Kasumi-1 (cell line): ENCODE measurements at regions not wholly inside any gene's neighbourhood (a gene's known extent, or its start where the extent isn't known, plus 50 kb on each side); places are given as distances from the start of the nearest gene placed in this dataset.
"Not testable (repeated sequence)": the region's sequence is repeated elsewhere in the genome, so short reads cannot be mapped to it uniquely, and the experiment has no call there.

Experiments
- DNase-seq, 2 experiments: peaks; one replicate each; lab custom pipeline; 2025; lab: John Stamatoyannopoulos, UW

DNA sequence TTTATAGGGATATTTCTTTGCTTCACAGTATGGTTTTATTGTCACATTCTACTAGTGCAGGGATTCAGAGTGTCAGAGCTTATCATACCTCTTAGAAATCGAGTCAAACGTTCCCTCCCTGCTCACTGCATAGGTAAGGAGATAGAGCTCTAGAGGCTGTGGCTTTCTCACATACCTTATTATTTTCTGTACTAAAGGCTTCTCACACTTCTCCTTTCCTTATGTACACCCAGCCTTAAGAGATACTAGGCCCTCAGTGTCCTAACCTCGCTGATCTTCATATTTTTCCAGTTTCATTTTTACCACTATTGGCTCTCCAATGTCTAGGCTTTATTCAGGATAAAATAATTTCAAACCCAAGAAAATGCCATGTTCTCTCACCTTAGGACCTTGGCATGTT, 297.3 kb upstream of the RIOK2 start:
- DNase-seq: no peak

DNA sequence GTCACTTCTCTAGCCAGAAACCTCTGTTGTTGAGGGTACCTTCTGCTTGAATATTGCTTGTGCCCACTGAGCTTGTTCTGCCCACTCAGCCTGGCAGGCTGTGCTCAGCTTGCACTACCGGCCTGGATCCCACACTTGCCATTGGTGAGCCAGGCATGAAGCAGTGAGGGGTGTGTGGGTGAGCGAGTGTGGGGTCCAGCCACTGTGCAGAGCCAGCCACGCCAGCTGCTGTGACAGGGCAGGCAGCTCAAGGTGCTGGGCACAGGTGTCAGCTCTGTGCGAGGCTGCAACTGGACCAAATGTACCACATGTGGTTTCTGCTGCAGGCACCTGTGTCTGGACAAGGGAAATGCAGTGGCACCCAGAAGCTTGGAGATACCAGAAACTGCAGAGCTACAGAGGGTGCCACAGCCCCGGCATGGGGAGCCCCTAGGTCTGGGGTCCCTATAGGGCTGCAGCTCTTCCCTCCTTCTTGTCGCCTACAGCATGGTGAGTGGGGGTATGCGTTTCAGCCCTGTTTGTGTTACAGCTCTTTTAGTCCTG, 305.1 kb upstream of the RIOK2 start:
- no peak for DNase-seq

GRCh38 chr5:97489010-97489840, 306.2 kb upstream of the RIOK2 start:
- DNase-seq: no peak

- no peak for DNase-seq
These were observed 311.4 kb upstream of the RIOK2 start for GRCh38 chr5:97494465-97494864.

- DNase-seq: no peak
These were observed 312.3 kb upstream of the RIOK2 start for GRCh38 chr5:97495301-97495700.

GRCh38 chr5:97496037-97496436, 313.0 kb upstream of the RIOK2 start:
- DNase-seq: no peak

- no peak for DNase-seq
These were observed 315.6 kb upstream of the RIOK2 start for GRCh38 chr5:97498657-97499056.

GRCh38 chr5:97499605-97500004, 316.6 kb upstream of the RIOK2 start:
- DNase-seq: no peak

DNA sequence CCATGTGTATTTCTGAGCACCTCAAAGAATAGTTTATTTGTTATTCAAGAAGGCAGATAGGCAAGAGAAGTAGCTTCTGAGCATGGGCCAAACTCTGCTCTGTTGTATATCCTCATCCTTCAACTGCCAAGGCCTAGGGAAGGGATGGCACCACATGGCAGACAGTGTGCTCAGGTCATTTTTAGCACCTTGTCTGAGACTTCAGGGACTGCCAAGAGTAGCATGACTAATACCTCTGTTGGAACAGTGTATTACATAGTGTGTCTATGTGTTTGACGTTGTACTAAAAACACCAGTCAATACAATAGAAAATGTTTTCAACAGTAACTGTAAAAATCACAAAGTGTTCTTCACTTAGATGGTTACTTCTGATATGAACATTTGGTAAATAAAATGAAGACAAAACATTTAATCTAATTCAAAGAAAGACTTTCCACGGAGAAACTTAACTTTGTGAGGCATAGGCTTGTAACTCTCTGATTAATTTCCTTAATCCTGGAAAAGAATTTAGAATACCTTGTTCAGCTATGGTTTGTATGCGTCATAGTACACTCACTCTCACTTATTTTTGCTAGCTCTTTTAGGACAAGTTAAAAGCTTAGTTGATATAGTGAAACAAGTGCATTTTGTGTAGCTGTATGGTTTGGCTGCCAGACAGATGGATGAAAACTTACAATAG, 318.4 kb upstream of the RIOK2 start:
- DNase-seq: no peak

DNA sequence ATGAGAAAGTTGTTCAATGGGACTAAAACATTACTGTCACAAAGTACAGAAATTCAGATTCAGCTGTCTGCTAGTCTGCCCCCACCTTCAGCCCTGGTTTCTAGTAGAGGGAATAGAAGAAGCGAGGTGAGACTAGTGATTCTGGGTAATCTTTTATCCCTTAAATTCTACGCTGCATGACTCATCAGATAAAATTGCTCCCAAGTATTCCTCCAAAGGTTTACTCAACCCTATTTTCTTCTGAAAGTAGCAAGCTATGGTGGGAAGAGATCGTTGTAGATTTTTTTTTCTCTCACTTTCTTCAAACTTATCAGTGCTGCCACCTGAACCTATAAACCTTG, 318.9 kb upstream of the RIOK2 start:
- no peak for DNase-seq

GRCh38 chr5:97508864-97509263, 325.8 kb upstream of the RIOK2 start:
- no peak for DNase-seq

DNA sequence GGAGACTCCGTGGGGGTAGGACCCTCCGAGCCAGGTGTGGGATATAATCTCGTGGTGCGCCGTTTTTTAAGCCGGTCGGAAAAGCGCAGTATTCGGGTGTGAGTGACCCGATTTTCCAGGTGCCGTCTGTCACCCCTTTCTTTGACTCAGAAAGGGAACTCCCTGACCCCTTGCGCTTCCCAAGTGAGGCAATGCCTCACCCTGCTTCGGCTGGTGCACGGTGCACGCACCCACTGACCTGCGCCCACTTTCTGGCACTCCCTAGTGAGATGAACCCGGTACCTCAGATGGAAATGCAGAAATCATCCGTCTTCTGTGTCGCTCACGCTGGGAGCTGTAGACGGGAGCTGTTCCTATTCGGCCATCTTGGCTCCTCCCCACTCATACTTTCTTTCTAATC, 336.5 kb upstream of the RIOK2 start:
- not testable (repeated sequence) for DNase-seq

- DNase-seq: not testable (repeated sequence)
These were observed 340.3 kb upstream of the RIOK2 start for GRCh38 chr5:97523336-97523735.

DNA sequence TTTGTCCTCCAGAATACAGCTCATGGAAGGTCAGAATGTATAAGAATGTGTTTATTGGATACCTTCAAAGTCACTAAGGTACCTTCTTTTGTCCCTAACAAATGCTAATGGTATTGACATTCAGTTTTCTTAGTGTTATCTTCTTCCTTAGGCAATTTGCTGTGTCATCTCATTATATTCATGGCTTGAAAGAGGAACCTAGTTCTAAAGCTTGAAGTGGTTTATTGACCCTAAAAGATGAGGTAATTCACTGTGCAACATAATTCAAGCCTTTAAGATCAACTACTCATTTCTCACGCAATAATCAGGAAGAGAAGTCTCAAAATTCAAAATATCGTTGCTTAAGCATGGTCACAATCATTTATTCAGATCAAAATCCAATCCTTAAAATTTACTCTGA, 342.7 kb upstream of the RIOK2 start:
- DNase-seq: peak in 1 of 2 experiments; percentile 9

DNA sequence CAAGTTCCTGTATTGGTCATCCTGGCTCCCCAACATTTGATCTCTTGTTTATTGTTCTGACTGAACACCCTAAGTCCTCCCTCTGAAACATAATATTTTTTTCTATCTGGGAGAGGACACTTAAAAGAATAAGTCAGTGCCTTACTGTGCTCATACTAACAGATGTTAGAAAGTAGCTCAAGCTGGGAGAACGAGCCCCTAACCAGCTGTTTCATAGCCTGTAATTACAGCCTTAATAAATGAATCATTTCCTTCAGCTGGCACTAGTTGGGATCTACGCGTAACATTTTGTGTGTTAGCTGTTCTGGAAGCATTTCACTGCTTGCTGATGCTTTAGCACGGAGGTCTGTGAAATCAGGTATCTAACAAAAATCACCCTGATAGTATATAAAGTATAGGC, 345.9 kb upstream of the RIOK2 start:
- no peak for DNase-seq

- DNase-seq: no peak
These were observed 346.4 kb upstream of the RIOK2 start for GRCh38 chr5:97529354-97529985.

DNA sequence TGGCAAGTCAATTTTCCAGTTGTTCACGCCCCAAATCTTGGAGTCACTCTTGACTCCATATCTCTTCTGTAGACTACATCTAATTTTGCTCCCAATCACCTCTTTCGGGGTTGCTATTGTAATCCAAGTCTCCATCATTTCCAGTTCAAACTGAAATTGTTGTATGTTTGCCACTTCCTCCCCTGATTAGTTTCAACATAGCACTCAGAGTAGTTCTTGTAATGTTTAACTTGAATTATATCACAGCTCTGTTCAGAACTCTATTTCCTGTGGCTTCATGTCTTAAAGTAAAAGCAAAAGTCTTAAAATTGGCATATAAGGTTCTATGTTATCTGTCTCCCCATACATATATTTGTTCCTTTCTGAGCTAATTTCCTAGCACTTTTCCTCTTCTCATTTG, 348.5 kb upstream of the RIOK2 start:
- no peak for DNase-seq

- DNase-seq: peak; percentile 50 to 55
These were observed 351.1 kb upstream of the RIOK2 start for GRCh38 chr5:97534166-97534565.

GRCh38 chr5:97536683-97537082, 353.6 kb upstream of the RIOK2 start:
- no peak for DNase-seq

- no peak for DNase-seq
These were observed 355.9 kb upstream of the RIOK2 start for GRCh38 chr5:97538912-97539311.

- no peak for DNase-seq
These were observed 358.8 kb upstream of the RIOK2 start for GRCh38 chr5:97541864-97542263.

GRCh38 chr5:97542469-97542868, 359.4 kb upstream of the RIOK2 start:
- DNase-seq: no peak

- DNase-seq: no peak
These were observed 360.1 kb upstream of the RIOK2 start for GRCh38 chr5:97543166-97543565.
